ENCODE measurements at regions not wholly inside any gene's neighbourhood (a gene's known extent, or its start where the extent isn't known, plus 50 kb on each side); places are given as distances from the start of the nearest gene placed in this dataset.

- no peak overlapping the region for H3K27ac ChIP-seq
- ChIA-PET POLR2A (ENCODE audit: low non-redundant PET) (no interaction called here), CTCF (no interaction called here)
- DNase-seq (ENCODE audit: low spot score): no peak
- TF ChIP-seq, protein P1, sequence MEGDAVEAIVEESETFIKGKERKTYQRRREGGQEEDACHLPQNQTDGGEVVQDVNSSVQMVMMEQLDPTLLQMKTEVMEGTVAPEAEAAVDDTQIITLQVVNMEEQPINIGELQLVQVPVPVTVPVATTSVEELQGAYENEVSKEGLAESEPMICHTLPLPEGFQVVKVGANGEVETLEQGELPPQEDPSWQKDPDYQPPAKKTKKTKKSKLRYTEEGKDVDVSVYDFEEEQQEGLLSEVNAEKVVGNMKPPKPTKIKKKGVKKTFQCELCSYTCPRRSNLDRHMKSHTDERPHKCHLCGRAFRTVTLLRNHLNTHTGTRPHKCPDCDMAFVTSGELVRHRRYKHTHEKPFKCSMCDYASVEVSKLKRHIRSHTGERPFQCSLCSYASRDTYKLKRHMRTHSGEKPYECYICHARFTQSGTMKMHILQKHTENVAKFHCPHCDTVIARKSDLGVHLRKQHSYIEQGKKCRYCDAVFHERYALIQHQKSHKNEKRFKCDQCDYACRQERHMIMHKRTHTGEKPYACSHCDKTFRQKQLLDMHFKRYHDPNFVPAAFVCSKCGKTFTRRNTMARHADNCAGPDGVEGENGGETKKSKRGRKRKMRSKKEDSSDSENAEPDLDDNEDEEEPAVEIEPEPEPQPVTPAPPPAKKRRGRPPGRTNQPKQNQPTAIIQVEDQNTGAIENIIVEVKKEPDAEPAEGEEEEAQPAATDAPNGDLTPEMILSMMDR (conservative IDR thresholded peaks at IDR 0.05; ENCODE audit: low read depth): no peak
Measured at GRCh38 chr19:31832176-31832548, 482.9 kb upstream of the TSHZ3 start.

GRCh38 chr19:31834070-31834469 lies 484.8 kb upstream of the TSHZ3 start:
- TF ChIP-seq, protein P1 (conservative IDR thresholded peaks at IDR 0.05; ENCODE audit: low read depth): no peak
- CTCF ChIA-PET: no interaction called here
- POLR2A ChIA-PET (ENCODE audit: low non-redundant PET): no interaction called here
- H3K27ac ChIP-seq: no peak overlapping the region
- DNase-seq (ENCODE audit: low spot score): no peak

DNA sequence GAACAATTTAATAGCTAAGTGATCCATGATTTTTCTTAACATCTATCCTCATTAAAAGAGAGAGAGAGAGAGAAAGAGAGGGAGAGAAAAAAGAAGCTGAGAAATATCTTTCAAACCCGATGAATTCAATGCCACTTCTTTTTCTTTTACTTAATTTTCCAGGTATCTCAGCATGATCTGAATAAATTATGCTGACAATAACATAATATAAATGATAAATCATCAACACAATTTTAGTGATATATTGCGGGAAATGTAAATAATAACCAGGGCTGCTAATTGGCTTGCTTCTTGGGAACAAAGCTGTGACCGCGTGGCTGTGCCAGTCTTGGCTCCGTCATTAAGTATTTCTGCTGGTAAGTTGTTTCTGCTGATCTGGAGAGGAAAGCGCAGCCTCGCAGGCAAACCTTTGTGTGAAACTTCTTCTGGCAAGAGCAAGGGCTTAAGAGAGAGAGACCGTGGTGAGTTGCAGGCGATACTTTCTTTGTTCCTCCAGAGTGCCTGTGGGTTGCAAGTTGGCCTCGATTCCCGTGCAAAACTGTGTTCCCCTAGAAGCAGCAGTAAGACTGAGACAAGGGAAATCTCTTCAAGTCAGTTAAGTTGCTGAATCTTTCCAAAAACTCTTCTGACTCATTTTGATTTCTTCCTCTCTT lies 489.1 kb upstream of the TSHZ3 start:
- CTCF ChIA-PET: no interaction called here

GRCh38 chr19:31840371-31840770 lies 491.1 kb upstream of the TSHZ3 start:
- TF ChIP-seq, protein P1 (conservative IDR thresholded peaks at IDR 0.05; ENCODE audit: low read depth): no peak
- no peak for DNase-seq (ENCODE audit: low spot score)
- no peak overlapping the region for H3K27ac ChIP-seq
- CTCF ChIA-PET: no interaction called here
- POLR2A ChIA-PET (ENCODE audit: low non-redundant PET): no interaction called here

More for the DNA sequence above, 489.1 kb upstream of the TSHZ3 start:
- POLR2A ChIA-PET (ENCODE audit: low non-redundant PET): no interaction called here
- no peak for DNase-seq (ENCODE audit: low spot score)
- H3K27ac ChIP-seq: no peak overlapping the region
- TF ChIP-seq, protein P1 (conservative IDR thresholded peaks at IDR 0.05; ENCODE audit: low read depth): no peak

DNA sequence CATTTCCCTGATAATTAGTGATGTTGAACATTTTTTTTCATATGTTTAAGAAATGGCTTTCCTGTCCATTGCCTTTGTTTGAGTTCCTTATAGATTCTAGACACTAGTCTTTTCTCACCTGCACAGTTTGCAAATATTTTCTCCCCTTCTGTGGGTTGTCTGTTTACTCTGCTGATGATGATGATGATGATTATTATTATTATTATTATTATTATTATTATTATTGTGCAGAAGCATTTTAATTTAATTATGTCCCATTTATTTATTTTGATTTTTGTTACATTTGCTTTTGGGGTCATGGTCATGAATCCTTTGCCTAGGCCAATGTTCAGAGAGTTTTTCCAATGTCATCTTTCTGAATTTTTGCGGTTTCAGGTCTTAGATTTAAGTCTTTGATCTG lies 492.5 kb upstream of the TSHZ3 start:
- TF ChIP-seq, protein P1 (conservative IDR thresholded peaks at IDR 0.05; ENCODE audit: low read depth): no peak
- no peak overlapping the region for H3K27ac ChIP-seq
- DNase-seq (ENCODE audit: low spot score): no peak
- ChIA-PET CTCF (no interaction called here), POLR2A (ENCODE audit: low non-redundant PET) (no interaction called here)

DNA sequence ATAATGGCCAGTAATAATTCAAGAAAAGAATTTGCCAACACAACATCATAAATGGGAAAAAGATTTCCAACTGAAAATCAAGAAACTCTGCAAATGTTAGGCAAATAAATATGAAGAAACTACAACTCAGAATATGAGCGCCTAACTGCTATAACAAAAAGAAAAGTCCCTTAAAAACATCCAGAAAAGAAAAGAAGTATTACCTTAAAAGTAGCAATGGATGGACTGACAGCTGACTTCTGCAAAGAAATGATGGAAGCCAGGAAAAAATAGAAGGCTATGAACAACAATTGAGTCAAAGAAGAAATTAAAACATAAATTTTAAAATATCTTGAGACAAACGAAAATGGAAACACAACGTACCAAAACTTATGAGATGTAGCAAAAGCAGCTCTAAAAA lies 482.3 kb upstream of the ZNF507 start:
- H3K27ac ChIP-seq: no peak overlapping the region
- ChIA-PET CTCF (no interaction called here), POLR2A (ENCODE audit: low non-redundant PET) (no interaction called here)
- TF ChIP-seq, protein P1 (conservative IDR thresholded peaks at IDR 0.05; ENCODE audit: low read depth): no peak
- DNase-seq (ENCODE audit: low spot score): no peak

- ChIA-PET POLR2A (ENCODE audit: low non-redundant PET) (no interaction called here), CTCF (no interaction called here)
- no peak overlapping the region for H3K27ac ChIP-seq
- TF ChIP-seq, protein P1 (conservative IDR thresholded peaks at IDR 0.05; ENCODE audit: low read depth): no peak
- DNase-seq (ENCODE audit: low spot score): no peak
Measured at GRCh38 chr19:31874313-31874712, 471.1 kb upstream of the ZNF507 start.
